Endothelial cell of umbilical vein (primary cell): ENCODE measurements at regions not wholly inside any gene's neighbourhood (a gene's known extent, or its start where the extent isn't known, plus 50 kb on each side); places are given as distances from the start of the nearest gene placed in this dataset.

Source experiments
- BruUV-seq: library from RNA; stranded (reverse); fragments of 400-500 nt; replicated peaks from 2 replicates; lab custom pipeline; 2021; lab: Mats Ljungman, UMichigan
- CTCF ChIA-PET: fragments of 300-600, 350-600 bp; sonication (Branson Sonifier 250); formaldehyde crosslinking; loops from one replicate; lab custom pipeline; 2021; ENCODE audit warnings: antibody characterized with exemption, inconsistent platforms; lab: Charles Lee
- POLR2A ChIA-PET: fragments of 300-600, 350-600 bp; sonication (Branson Sonifier 250); formaldehyde crosslinking; loops from one replicate; lab custom pipeline; 2021; ENCODE audit warnings: antibody characterized with exemption, inconsistent platforms; lab: Charles Lee
- DNase-seq: peaks from one replicate; pipeline ENCODE4 v3.0.0-alpha.2; 2011; ENCODE audit warnings: low read depth, low spot score
- FAIRE-seq: peaks from 2 replicates; lab custom pipeline; 2011; peaks lifted over from hg19 to GRCh38; lab: Jason Lieb, UNC
- H2AFZ ChIP-seq: 2 replicates; pipeline ENCODE4 v1.6.0; 2012; ENCODE audit warnings: low read depth, low read length, control low read depth, inconsistent platforms
- H3K27ac ChIP-seq: 2 replicates; pipeline ENCODE4 v1.5.1; 2011; ENCODE audit warnings: low read depth, mild to moderate bottlenecking, control low read depth, low read length, moderate library complexity; ENCODE audit not compliant: insufficient read depth
- H3K27me3 ChIP-seq, 2 experiments: 2 replicates each; pipeline versions ENCODE4 v1.6.0 to v1.6.1; 2011; ENCODE audit warnings: low read length in 2 of 2, mixed read lengths in 1 of 2; ENCODE audit not compliant: control insufficient read depth in 2 of 2, insufficient read depth in 2 of 2
- H3K36me3 ChIP-seq, 2 experiments: 2 replicates in 1 of 2; 3 replicates in 1 of 2; pipeline ENCODE4 v1.5.1; 2011; ENCODE audit warnings: low read length in 2 of 2, mild to moderate bottlenecking in 1 of 2, moderate library complexity in 1 of 2; ENCODE audit not compliant: control insufficient read depth in 2 of 2, insufficient read depth in 2 of 2; ENCODE audit errors: extremely low read depth in 1 of 2
- H3K4me1 ChIP-seq: 3 replicates; pipeline ENCODE4 v1.5.1; 2011; ENCODE audit warnings: mild to moderate bottlenecking, low read length; ENCODE audit not compliant: control insufficient read depth, insufficient read depth; ENCODE audit errors: extremely low read depth
- H3K4me2 ChIP-seq: 2 replicates; pipeline ENCODE4 v1.6.1; 2011; ENCODE audit warnings: low read length, control low read depth, mixed read lengths; ENCODE audit not compliant: insufficient read depth
- H3K4me3 ChIP-seq, 3 experiments: fragments of 200-600 bp in 1 of 3; sonication (generic), shearing (Covaris generic) in 1 of 3; replicated peaks in 1 of 3; 2 replicates each; pipeline ENCODE4 v1.5.1; 2011 to 2016; ENCODE audit warnings: control low read depth in 3 of 3, low read length in 3 of 3, mild to moderate bottlenecking in 2 of 3, inconsistent platforms in 1 of 3, low read depth in 1 of 3, moderate library complexity in 1 of 3; ENCODE audit not compliant: insufficient read depth in 1 of 3
- H3K79me2 ChIP-seq: 2 replicates; pipeline ENCODE4 v1.6.0; 2012; ENCODE audit warnings: low read length, inconsistent platforms; ENCODE audit not compliant: control insufficient read depth, insufficient read depth
- H3K9ac ChIP-seq: replicated peaks from 2 replicates; pipeline ENCODE3; 2011; ENCODE audit warnings: low read length, control low read depth; ENCODE audit not compliant: insufficient read depth; ENCODE audit errors: extremely low read depth
- H3K9me1 ChIP-seq: replicated peaks from 3 replicates; pipeline ENCODE4 v1.6.0; 2011; ENCODE audit warnings: mild to moderate bottlenecking, low read length; ENCODE audit not compliant: control insufficient read depth, insufficient read depth; ENCODE audit errors: extremely low read depth
- H3K9me3 ChIP-seq: replicated peaks from 2 replicates; pipeline ENCODE4 v1.5.1; 2012; ENCODE audit warnings: low read length, inconsistent platforms; ENCODE audit not compliant: control insufficient read depth, insufficient read depth
- H4K20me1 ChIP-seq: replicated peaks from 2 replicates; pipeline ENCODE3; 2011; ENCODE audit warnings: mild to moderate bottlenecking, low read length; ENCODE audit not compliant: control insufficient read depth, insufficient read depth; ENCODE audit errors: extremely low read depth
- JUN ChIP-seq: IDR thresholded peaks from 2 replicates; pipeline ENCODE4 v1.6.1; 2011; ENCODE audit warnings: borderline replicate concordance, low read depth; ENCODE audit not compliant: insufficient read length, insufficient read depth
- dilution Hi-C: fragments of 300-500 bp; cut with MboI; formaldehyde crosslinking; loops from one replicate; pipeline ENCODE4 v1.15.0; 2019; ENCODE audit warnings: low sequenced_read_pairs; ENCODE audit not compliant: extremely low pct_ligation_motif_present
- intact Hi-C: fragments of 100-400 bp; cut with micrococcal nuclease; formaldehyde crosslinking; loops from one replicate; pipeline ENCODE4 v1.10.0; 2022
- TF ChIP-seq, protein P1 (sequence below), 2 donors: IDR thresholded peaks; 1 replicate in 1 of 2; 2 replicates in 1 of 2; pipeline ENCODE4 v1.5.1; 2011; ENCODE audit warnings: low read length in 2 of 2, mild to moderate bottlenecking in 2 of 2, moderate library complexity in 2 of 2, control low read depth in 1 of 2, inconsistent platforms in 1 of 2, low read depth in 1 of 2; ENCODE audit not compliant: insufficient read depth in 1 of 2; ENCODE audit errors: extremely low read depth in 1 of 2
- TF ChIP-seq, protein P2 (sequence below): IDR thresholded peaks from 2 replicates; pipeline ENCODE4 v1.6.1; 2011; ENCODE audit not compliant: insufficient read depth, insufficient read length

DNA sequence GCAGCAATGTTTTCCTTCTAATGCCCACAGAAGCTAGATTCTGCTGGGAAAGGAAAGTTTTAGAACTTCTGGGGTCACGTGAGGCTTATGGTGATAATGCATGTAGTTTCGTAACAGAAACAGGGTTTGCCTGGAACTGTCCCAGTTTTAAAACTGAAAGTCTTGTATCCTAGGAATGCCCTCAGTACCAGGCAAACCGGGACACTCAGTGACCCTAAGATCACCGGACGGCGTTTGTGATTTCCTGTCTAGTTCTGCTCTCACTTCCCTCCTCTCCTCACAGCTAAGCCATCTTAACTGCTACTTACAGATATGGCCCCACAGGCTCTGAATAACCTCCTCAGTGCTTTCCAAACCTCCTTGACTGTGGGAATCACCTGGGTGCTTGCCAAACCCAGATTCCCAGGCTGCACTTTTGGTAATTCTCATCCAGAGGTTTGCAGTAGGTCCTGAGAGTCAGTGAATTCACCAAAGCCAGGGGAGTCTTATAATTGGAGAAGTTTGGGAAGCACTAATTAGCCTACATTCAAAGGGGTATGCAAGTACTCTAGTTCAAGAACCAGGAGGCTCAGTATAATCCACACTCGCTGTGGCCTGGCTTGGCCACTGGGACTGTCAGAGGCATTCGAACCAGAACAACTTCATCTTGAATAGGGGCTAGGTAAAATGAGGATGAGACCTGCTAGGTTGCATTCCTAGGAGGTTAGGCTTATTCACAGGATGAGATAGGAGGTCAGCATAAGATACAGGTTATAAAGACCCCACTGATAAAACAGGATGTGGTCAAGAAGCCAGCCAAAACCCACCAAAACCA lies 231.6 kb upstream of the MYLIP start:
- Histone ChIP-seq H3K27me3 (no peaks in the 10 kb centered on the region), H3K79me2 (no peaks in the 10 kb centered on the region), H3K27ac (peak overlapping the region; percentile 77), H4K20me1 (no peaks in the 10 kb centered on the region), H2AFZ (peak overlapping the region; percentile 89), H3K4me3 (peak overlapping the region in 1 of 3 experiments; percentile 19), H3K9ac (peak overlapping the region; percentile 24), H3K4me2 (peak overlapping the region; percentile 43), H3K9me1 (no peaks in the 10 kb centered on the region), H3K9me3 (no peaks in the 10 kb centered on the region), H3K4me1 (peaks cover 18% of the 10 kb centered on the region), H3K36me3 (no peaks in the 10 kb centered on the region)
- dilution Hi-C loops (no loop called here), intact Hi-C loops (loop anchor here (1.0 kb wide), 4 partner anchors 25 to 231 kb away; no protein-coding TSS in a partner anchor)
- FAIRE-seq (peak; percentile 87), DNase-seq (peak; percentile 89)
- no peak for TF ChIP-seq JUN
- TF ChIP-seq, protein P1, sequence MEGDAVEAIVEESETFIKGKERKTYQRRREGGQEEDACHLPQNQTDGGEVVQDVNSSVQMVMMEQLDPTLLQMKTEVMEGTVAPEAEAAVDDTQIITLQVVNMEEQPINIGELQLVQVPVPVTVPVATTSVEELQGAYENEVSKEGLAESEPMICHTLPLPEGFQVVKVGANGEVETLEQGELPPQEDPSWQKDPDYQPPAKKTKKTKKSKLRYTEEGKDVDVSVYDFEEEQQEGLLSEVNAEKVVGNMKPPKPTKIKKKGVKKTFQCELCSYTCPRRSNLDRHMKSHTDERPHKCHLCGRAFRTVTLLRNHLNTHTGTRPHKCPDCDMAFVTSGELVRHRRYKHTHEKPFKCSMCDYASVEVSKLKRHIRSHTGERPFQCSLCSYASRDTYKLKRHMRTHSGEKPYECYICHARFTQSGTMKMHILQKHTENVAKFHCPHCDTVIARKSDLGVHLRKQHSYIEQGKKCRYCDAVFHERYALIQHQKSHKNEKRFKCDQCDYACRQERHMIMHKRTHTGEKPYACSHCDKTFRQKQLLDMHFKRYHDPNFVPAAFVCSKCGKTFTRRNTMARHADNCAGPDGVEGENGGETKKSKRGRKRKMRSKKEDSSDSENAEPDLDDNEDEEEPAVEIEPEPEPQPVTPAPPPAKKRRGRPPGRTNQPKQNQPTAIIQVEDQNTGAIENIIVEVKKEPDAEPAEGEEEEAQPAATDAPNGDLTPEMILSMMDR (IDR thresholded peaks at IDR 0.05; ENCODE audit: extremely low read depth in 1 of 2, insufficient read depth in 1 of 2, low read depth in 1 of 2, low read length in 2 of 2): no peak
- TF ChIP-seq, protein P2, sequence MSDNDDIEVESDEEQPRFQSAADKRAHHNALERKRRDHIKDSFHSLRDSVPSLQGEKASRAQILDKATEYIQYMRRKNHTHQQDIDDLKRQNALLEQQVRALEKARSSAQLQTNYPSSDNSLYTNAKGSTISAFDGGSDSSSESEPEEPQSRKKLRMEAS: peak; percentile 36
- POLR2A ChIA-PET: interaction anchor here (2.7 kb wide), 1 partner anchor 232 kb away, joined by 9 read pairs; the partner anchor contains the start of gene MYLIP
- CTCF ChIA-PET: interaction anchor here (0.8 to 2.1 kb wide), 5 partner anchors 10 to 231 kb away, joined by 3 to 9 read pairs (median 4); partner anchors contain the start of gene MYLIP
- BruUV-seq: no TSS peak
